Sigmoid colon (tissue), 4 donors: ENCODE measurements at regions not wholly inside any gene's neighbourhood (a gene's known extent, or its start where the extent isn't known, plus 50 kb on each side); places are given as distances from the start of the nearest gene placed in this dataset.

Experiments
- EP300 ChIP-seq, 4 donors: sonication (generic); formaldehyde crosslinking; IDR thresholded peaks; one replicate each; pipeline ENCODE4 v1.6.1; 2017; ENCODE audit warnings: antibody characterized with exemption in 4 of 4
- POLR2A ChIP-seq, 2 donors: fragments of 450-650 bp; IDR thresholded peaks; one replicate each; pipeline ENCODE4 v1.6.1; 2016; ENCODE audit warnings: antibody characterized with exemption in 2 of 2, mild to moderate bottlenecking in 2 of 2, moderate library complexity in 2 of 2
- POLR2AphosphoS5 ChIP-seq, 4 donors: sonication (generic); formaldehyde crosslinking; IDR thresholded peaks; one replicate each; pipeline ENCODE4 v1.6.1; 2017; ENCODE audit warnings: antibody characterized with exemption in 4 of 4
- TF ChIP-seq, protein P1 (sequence below), 4 experiments: fragments of 450-650 bp in 3 of 4; fragments of 200-600 bp in 1 of 4; IDR thresholded peaks; one replicate each; pipeline ENCODE4 v1.5.1; 2016 to 2019; ENCODE audit warnings: antibody characterized with exemption in 4 of 4, mild to moderate bottlenecking in 3 of 4, moderate library complexity in 2 of 4

DNA sequence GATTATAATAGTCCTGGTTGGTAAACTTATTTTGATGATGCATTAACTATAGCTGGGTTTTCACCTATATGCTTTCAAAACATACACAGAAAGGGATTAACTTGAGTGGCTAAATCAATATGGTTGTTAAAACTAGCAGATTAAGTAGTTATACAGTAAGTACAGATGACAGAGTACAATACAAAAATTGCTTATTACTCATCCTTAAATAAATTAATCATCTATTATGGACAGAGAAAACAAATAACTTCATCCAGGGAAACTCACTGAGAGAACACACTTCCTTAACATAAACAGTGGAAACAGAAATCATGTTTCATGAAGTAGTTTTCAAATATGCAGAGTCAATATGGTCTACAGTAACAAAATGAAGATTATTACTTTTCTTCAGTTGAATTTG is 133.4 kb downstream of the AREG start:
- TF ChIP-seq POLR2A (IDR thresholded peaks at IDR 0.05) (no peak), POLR2AphosphoS5 (IDR thresholded peaks at IDR 0.05) (no peak), EP300 (IDR thresholded peaks at IDR 0.05) (no peak)
- TF ChIP-seq, protein P1, sequence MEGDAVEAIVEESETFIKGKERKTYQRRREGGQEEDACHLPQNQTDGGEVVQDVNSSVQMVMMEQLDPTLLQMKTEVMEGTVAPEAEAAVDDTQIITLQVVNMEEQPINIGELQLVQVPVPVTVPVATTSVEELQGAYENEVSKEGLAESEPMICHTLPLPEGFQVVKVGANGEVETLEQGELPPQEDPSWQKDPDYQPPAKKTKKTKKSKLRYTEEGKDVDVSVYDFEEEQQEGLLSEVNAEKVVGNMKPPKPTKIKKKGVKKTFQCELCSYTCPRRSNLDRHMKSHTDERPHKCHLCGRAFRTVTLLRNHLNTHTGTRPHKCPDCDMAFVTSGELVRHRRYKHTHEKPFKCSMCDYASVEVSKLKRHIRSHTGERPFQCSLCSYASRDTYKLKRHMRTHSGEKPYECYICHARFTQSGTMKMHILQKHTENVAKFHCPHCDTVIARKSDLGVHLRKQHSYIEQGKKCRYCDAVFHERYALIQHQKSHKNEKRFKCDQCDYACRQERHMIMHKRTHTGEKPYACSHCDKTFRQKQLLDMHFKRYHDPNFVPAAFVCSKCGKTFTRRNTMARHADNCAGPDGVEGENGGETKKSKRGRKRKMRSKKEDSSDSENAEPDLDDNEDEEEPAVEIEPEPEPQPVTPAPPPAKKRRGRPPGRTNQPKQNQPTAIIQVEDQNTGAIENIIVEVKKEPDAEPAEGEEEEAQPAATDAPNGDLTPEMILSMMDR (IDR thresholded peaks at IDR 0.05), result no peak
